ENCODE measurements at regions not wholly inside any gene's neighbourhood (a gene's known extent, or its start where the extent isn't known, plus 50 kb on each side); places are given as distances from the start of the nearest gene placed in this dataset.
A peak's percentile ranks its signal among the peaks of the same experiment; 100 is the strongest.

DNA sequence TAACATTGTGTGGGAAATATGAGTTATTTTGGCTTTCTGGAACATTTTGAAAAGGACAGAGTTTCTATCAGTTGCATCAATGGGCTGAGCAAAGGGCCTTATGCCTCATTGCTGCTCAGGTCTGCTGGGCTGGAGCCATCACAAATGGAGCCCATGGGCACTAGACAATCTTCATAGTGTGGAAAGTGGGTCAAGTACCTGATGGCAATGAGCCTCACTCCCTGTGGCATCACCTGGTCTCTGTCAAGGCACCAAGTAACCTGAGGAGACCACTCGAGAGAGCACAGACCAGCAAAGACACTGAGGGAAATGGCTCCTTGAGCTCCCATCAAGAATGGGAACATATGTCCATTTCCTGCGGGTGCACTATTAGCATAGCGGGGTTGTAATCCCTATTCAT lies 96.7 kb upstream of the PPP2R3A start:
- no peaks in the 10 kb centered on the region for H3K36me3 ChIP-seq (ENCODE audit: control insufficient read depth in 1 of 2, insufficient read depth in 2 of 2, low read length in 1 of 2)
- H3K4me3 ChIP-seq (ENCODE audit: low read length in 2 of 2) = no peak overlapping the region
- ATAC-seq (ENCODE audit: low FRiP score) (no peak), DNase-seq (no peak)
- H3K27ac ChIP-seq (ENCODE audit: low read depth in 1 of 2, low read length in 2 of 2) = peak overlapping the region in 1 of 2 donors; percentile 28
- intact Hi-C loops (cut with DNase I) = no loop called here
- 85 to 86% methylated on average over 3 of the region's 3 CpGs for WGBS, 2 donors
- peaks cover 6% of the 10 kb centered on the region for H3K9me3 ChIP-seq (ENCODE audit: control insufficient read depth, low read length)
- H3K4me1 ChIP-seq (ENCODE audit: control insufficient read depth in 1 of 2, insufficient read depth in 2 of 2, low read length in 2 of 2) = no peaks in the 10 kb centered on the region
- no peaks in the 10 kb centered on the region for H3K27me3 ChIP-seq (ENCODE audit: control insufficient read depth in 1 of 2, insufficient read depth in 2 of 2, low read length in 1 of 2)

DNA sequence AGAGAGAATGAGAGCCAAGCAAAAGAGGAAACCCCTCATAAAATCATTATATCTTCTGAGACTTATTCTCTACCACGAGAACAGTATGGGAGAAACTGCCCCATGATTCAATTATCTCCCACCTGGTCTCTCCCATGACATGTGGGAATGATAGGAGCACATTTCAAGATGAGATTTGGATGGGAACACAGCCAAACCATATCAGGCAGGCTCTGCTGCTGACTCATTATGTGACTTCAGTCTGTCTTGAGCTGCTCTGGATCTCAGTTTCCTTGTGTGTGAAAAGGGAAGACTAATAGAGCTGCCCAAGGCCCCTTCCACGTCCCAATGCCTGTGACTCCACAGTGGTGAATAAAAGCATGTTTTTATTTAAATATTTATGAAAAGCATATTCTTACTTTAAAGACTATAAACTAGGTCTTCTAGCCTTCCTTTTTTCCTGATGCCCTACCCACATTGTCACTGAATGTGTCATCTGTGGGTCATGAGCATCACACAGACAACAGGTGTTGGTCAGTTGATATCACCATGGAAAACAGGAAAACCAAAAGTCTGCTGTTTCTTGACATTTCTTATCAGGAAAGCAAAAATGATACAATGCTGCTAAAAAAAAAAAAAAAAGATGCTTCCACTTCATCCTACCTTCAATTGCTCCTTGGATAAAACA lies 96.0 kb upstream of the PPP2R3A start:
- ATAC-seq (ENCODE audit: low FRiP score) = no peak
- WGBS, 2 donors = 69 to 80% methylated on average over 2 of the region's 2 CpGs
- intact Hi-C loops (cut with DNase I) = no loop called here
- Histone ChIP-seq H3K27me3 (ENCODE audit: control insufficient read depth in 1 of 2, insufficient read depth in 2 of 2, low read length in 1 of 2) (no peaks in the 10 kb centered on the region), H3K4me1 (ENCODE audit: control insufficient read depth in 1 of 2, insufficient read depth in 2 of 2, low read length in 2 of 2) (no peaks in the 10 kb centered on the region), H3K27ac (ENCODE audit: low read depth in 1 of 2, low read length in 2 of 2) (no peak overlapping the region), H3K36me3 (ENCODE audit: control insufficient read depth in 1 of 2, insufficient read depth in 2 of 2, low read length in 1 of 2) (no peaks in the 10 kb centered on the region), H3K4me3 (ENCODE audit: low read length in 2 of 2) (no peak overlapping the region), H3K9me3 (ENCODE audit: control insufficient read depth, low read length) (peaks cover 6% of the 10 kb centered on the region)
- no peak for DNase-seq

DNA sequence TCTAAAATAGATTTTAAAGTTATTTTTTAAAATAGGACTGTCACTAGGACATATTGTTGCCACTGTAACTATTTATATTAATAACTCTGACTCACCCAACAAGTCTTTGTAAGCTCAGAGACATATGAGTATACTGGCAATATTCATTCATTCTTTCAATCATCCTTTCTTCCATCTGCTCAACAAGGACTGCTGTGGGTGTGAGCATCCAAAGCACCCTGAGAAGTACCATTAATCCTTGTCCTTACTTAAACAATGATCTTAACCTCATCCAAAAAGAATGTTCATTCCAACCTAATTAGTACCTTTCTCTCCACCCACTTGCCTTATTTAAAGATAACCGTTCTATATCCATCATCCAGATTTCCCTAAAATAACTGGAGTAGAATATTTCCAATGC lies 94.2 kb upstream of the PPP2R3A start:
- Histone ChIP-seq H3K27ac (ENCODE audit: low read depth in 1 of 2, low read length in 2 of 2) (no peak overlapping the region), H3K9me3 (ENCODE audit: control insufficient read depth, low read length) (peaks cover 6% of the 10 kb centered on the region), H3K36me3 (ENCODE audit: control insufficient read depth in 1 of 2, insufficient read depth in 2 of 2, low read length in 1 of 2) (no peaks in the 10 kb centered on the region), H3K4me3 (ENCODE audit: low read length in 2 of 2) (no peak overlapping the region), H3K4me1 (ENCODE audit: control insufficient read depth in 1 of 2, insufficient read depth in 2 of 2, low read length in 2 of 2) (no peaks in the 10 kb centered on the region), H3K27me3 (ENCODE audit: control insufficient read depth in 1 of 2, insufficient read depth in 2 of 2, low read length in 1 of 2) (no peaks in the 10 kb centered on the region)
- intact Hi-C loops (cut with DNase I) = no loop called here
- ATAC-seq (ENCODE audit: low FRiP score) (no peak), DNase-seq (no peak)
- WGBS, 2 donors = 63 to 81% methylated on average over 1 of the region's 1 CpG

DNA sequence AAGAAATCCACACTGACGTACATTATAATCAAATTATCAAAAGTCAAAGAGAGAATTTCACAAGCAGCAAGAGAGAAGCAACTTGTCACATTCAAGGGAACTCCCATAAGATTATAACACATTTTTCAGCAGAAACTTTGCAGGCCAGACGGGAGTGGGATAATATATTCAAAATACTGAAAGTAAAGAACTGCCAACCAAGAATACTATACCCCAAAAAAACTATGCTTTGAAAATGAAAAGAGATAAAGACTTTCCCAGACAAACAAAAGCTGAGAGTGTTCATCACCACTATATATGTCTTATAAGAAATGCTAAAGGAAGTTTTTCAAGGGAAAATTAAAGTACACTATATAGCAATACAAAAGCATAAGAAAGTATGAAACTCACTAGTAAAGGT lies 91.5 kb upstream of the PPP2R3A start:
- DNase-seq (no peak), ATAC-seq (ENCODE audit: low FRiP score) (no peak)
- Histone ChIP-seq H3K9me3 (ENCODE audit: control insufficient read depth, low read length) (peaks cover 6% of the 10 kb centered on the region), H3K4me3 (ENCODE audit: low read length in 2 of 2) (no peak overlapping the region), H3K27ac (ENCODE audit: low read depth in 1 of 2, low read length in 2 of 2) (no peak overlapping the region), H3K36me3 (ENCODE audit: control insufficient read depth in 1 of 2, insufficient read depth in 2 of 2, low read length in 1 of 2) (no peaks in the 10 kb centered on the region), H3K4me1 (ENCODE audit: control insufficient read depth in 1 of 2, insufficient read depth in 2 of 2, low read length in 2 of 2) (no peaks in the 10 kb centered on the region), H3K27me3 (ENCODE audit: control insufficient read depth in 1 of 2, insufficient read depth in 2 of 2, low read length in 1 of 2) (no peaks in the 10 kb centered on the region)
- 66 to 74% methylated on average over 2 of the region's 2 CpGs for WGBS, 2 donors
- intact Hi-C loops (cut with DNase I) = no loop called here

DNA sequence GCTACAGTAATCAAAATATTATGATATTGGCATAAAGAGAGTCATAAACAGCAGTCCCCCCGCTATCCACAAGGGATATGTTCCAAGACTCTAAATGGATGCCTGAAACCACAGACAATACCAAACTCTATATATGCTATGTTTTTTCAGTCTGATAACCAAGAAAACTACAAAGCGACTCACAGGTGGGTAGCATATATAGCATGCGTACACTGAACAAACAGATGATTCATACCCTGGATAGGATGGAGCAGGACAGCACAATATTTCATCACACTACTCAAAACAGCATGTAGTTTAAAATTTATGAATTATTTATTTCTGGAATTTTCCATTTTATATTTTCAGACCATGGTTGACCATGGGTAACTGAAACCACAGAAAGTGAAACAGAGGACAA lies 87.0 kb upstream of the PPP2R3A start:
- intact Hi-C loops (cut with DNase I) = no loop called here
- WGBS, 2 donors = 96 to 97% methylated on average over 3 of the region's 3 CpGs
- DNase-seq (no peak), ATAC-seq (ENCODE audit: low FRiP score) (no peak)
- Histone ChIP-seq H3K36me3 (ENCODE audit: control insufficient read depth in 1 of 2, insufficient read depth in 2 of 2, low read length in 1 of 2) (no peaks in the 10 kb centered on the region), H3K4me1 (ENCODE audit: control insufficient read depth in 1 of 2, insufficient read depth in 2 of 2, low read length in 2 of 2) (no peaks in the 10 kb centered on the region), H3K4me3 (ENCODE audit: low read length in 2 of 2) (no peak overlapping the region), H3K27ac (ENCODE audit: low read depth in 1 of 2, low read length in 2 of 2) (no peak overlapping the region), H3K9me3 (ENCODE audit: control insufficient read depth, low read length) (no peaks in the 10 kb centered on the region), H3K27me3 (ENCODE audit: control insufficient read depth in 1 of 2, insufficient read depth in 2 of 2, low read length in 1 of 2) (no peaks in the 10 kb centered on the region)

DNA sequence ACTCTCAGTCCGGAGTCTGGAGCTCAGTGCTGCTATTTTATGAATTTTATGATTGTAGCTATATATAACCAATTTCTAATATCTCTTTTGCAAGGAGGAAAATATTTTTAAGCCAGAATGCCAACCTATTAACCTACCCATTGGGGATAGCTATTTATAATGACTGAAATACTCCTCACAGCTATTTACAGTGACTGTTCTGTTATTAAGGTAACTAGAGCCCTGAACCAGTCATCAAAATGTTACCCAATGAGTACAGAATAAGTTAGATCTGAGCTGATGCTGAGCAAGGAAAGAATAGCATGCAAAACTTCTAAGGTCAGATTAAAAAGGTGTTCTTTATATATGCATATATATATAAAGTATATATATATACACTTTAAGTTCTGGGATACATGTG lies 79.6 kb upstream of the PPP2R3A start:
- intact Hi-C loops (cut with DNase I) = no loop called here
- 60 to 65% methylated on average over 1 of the region's 1 CpG for WGBS, 2 donors
- no peaks in the 10 kb centered on the region for H3K27me3 ChIP-seq (ENCODE audit: control insufficient read depth in 1 of 2, insufficient read depth in 2 of 2, low read length in 1 of 2)
- no peak overlapping the region for H3K27ac ChIP-seq (ENCODE audit: low read depth in 1 of 2, low read length in 2 of 2)
- ATAC-seq (ENCODE audit: low FRiP score) (no peak), DNase-seq (no peak)
- no peak overlapping the region for H3K4me3 ChIP-seq (ENCODE audit: low read length in 2 of 2)
- no peaks in the 10 kb centered on the region for H3K36me3 ChIP-seq (ENCODE audit: control insufficient read depth in 1 of 2, insufficient read depth in 2 of 2, low read length in 1 of 2)
- no peaks in the 10 kb centered on the region for H3K9me3 ChIP-seq (ENCODE audit: control insufficient read depth, low read length)
- no peaks in the 10 kb centered on the region for H3K4me1 ChIP-seq (ENCODE audit: control insufficient read depth in 1 of 2, insufficient read depth in 2 of 2, low read length in 2 of 2)

DNA sequence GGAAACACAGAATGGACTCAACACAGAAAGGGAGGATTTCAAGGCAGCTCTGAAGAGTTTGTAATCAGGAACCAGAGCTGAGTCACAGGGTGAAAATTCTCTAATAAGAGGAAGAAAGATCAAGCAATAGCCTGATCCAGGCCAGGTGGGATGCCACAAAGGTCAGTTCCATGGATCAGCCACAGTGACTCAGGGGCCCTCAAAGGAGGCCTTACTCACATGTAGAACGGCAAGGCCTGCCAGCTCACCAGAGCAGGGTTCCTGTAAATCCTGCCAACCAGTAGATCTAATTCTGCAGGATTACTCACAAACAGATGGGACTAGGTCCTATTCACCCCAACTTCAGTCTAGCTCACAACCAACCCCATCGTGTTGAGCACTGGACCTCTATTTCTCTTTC lies 78.3 kb upstream of the PPP2R3A start:
- Histone ChIP-seq H3K27me3 (ENCODE audit: control insufficient read depth in 1 of 2, insufficient read depth in 2 of 2, low read length in 1 of 2) (no peaks in the 10 kb centered on the region), H3K4me3 (ENCODE audit: low read length in 2 of 2) (no peak overlapping the region), H3K36me3 (ENCODE audit: control insufficient read depth in 1 of 2, insufficient read depth in 2 of 2, low read length in 1 of 2) (no peaks in the 10 kb centered on the region), H3K9me3 (ENCODE audit: control insufficient read depth, low read length) (no peaks in the 10 kb centered on the region), H3K4me1 (ENCODE audit: control insufficient read depth in 1 of 2, insufficient read depth in 2 of 2, low read length in 2 of 2) (no peaks in the 10 kb centered on the region), H3K27ac (ENCODE audit: low read depth in 1 of 2, low read length in 2 of 2) (no peak overlapping the region)
- ATAC-seq (ENCODE audit: low FRiP score) (no peak), DNase-seq (no peak)
- 69% methylated on average over 2 of the region's 2 CpGs for WGBS, 2 donors
- intact Hi-C loops (cut with DNase I) = no loop called here

DNA sequence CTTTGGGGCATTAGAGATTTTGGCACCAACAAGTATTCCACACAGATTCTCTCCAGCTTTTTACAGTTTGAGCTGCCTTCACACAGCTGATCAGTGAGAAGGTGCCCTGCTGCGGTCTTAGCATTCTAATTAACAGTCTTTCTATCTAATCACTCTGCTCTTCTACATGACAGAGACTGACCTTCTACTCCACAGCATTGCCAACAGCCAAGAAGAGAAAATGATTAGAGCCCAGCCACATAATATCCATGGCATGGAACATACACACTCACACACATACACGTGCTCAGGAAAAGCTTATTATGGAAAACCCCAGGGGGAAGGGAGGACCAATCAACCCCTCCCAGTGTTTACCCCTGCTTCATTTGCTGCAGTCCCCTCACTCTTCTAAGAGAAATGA lies 76.1 kb upstream of the PPP2R3A start:
- intact Hi-C loops (cut with DNase I) = no loop called here
- DNase-seq (no peak), ATAC-seq (ENCODE audit: low FRiP score) (no peak)
- Histone ChIP-seq H3K9me3 (ENCODE audit: control insufficient read depth, low read length) (no peaks in the 10 kb centered on the region), H3K27ac (ENCODE audit: low read depth in 1 of 2, low read length in 2 of 2) (no peak overlapping the region), H3K27me3 (ENCODE audit: control insufficient read depth in 1 of 2, insufficient read depth in 2 of 2, low read length in 1 of 2) (no peaks in the 10 kb centered on the region), H3K36me3 (ENCODE audit: control insufficient read depth in 1 of 2, insufficient read depth in 2 of 2, low read length in 1 of 2) (no peaks in the 10 kb centered on the region), H3K4me3 (ENCODE audit: low read length in 2 of 2) (no peak overlapping the region), H3K4me1 (ENCODE audit: control insufficient read depth in 1 of 2, insufficient read depth in 2 of 2, low read length in 2 of 2) (no peaks in the 10 kb centered on the region)
- WGBS, 2 donors = 29 to 32% methylated on average over 2 of the region's 2 CpGs

DNA sequence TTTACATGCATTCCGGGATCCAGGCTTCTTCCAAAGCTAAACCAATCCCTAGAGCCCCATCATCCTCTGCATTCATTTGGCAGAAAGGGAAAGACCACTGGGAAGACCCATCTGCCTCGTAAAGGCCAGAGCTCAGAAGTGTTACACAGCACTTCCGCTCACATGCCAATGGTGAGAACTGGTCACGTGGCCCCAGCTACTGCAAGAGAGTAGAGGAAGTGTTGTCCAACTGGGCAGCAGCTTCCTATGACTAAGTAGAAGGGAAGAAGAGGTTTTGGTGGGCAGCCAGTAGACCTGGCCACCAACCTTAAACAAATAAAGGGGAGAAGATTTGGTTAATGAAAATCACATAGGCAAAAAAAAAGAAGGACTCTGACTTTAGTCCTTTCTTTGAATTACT lies 74.4 kb upstream of the PPP2R3A start:
- H3K4me1 ChIP-seq (ENCODE audit: control insufficient read depth in 1 of 2, insufficient read depth in 2 of 2, low read length in 2 of 2) = no peaks in the 10 kb centered on the region
- H3K27ac ChIP-seq (ENCODE audit: low read depth in 1 of 2, low read length in 2 of 2) = no peak overlapping the region
- H3K36me3 ChIP-seq (ENCODE audit: control insufficient read depth in 1 of 2, insufficient read depth in 2 of 2, low read length in 1 of 2) = no peaks in the 10 kb centered on the region
- ATAC-seq (ENCODE audit: low FRiP score) (no peak), DNase-seq (no peak)
- intact Hi-C loops (cut with DNase I) = loop anchor here in 1 of 2 donors (10.0 kb wide), 1 partner anchor 1286 kb away; no protein-coding TSS in a partner anchor
- 73 to 74% methylated on average over 4 of the region's 4 CpGs for WGBS, 2 donors
- H3K4me3 ChIP-seq (ENCODE audit: low read length in 2 of 2) = no peak overlapping the region
- H3K9me3 ChIP-seq (ENCODE audit: control insufficient read depth, low read length) = no peaks in the 10 kb centered on the region
- H3K27me3 ChIP-seq (ENCODE audit: control insufficient read depth in 1 of 2, insufficient read depth in 2 of 2, low read length in 1 of 2) = no peaks in the 10 kb centered on the region

Measured in aorta (tissue), 5 donors.